HG03575 (cell line): ENCODE measurements at regions not wholly inside any gene's neighbourhood (a gene's known extent, or its start where the extent isn't known, plus 50 kb on each side); places are given as distances from the start of the nearest gene placed in this dataset.

ENCODE experiments used
- ATAC-seq: cut with Tn5 transposase; IDR thresholded peaks from one replicate; pipeline ENCODE4 v1.9.1; 2021; ENCODE audit not compliant: unreplicated experiment, insufficient number of reproducible peaks, low FRiP score; ENCODE audit errors: extremely low read depth

- ATAC-seq = peak; percentile 58
Measured at GRCh38 chr21:17428484-17428869, 84.4 kb upstream of the CXADR start.

DNA sequence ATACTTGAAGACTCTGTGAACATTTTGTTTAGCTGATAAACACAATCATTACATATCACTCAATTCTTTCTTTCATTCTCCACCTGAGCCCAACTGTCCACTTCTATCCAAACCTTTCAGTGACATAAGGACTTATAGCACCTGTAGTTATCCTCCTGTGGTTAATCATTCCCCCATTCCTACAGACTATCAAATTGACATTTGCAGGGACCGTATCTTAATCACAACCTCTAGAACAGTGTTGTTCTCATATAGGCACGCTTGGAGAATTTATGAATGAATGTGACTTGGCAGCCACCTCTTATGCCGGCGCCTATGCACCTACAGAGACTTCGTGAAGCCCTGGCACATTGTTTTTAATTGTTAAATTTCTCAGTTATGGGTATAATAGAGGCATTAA lies 83.9 kb upstream of the CXADR start:
- no peak for ATAC-seq

DNA sequence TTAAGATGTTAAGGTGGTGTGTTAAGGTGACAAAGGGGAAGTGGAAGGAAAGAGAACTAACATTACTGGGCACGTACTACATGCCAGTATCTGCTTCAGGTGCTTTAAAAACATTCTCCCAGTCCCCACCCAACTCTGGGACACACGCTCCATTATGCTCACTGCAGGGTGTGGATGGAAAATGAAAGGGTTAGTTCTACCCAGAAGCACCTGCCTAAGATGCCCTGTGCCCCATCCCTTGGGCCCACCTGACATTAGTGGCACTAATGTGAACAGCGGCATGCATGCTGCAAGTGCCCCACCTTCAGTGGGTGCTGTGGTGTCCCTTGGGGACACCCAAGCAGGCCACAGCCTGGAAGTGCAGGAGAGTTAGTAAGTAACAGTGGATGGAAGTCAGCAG lies 82.9 kb upstream of the CXADR start:
- no peak for ATAC-seq

- no peak for ATAC-seq
Measured at GRCh38 chr21:17432732-17433057, 80.1 kb upstream of the CXADR start.

- no peak for ATAC-seq
Measured at GRCh38 chr21:17433730-17434129, 79.1 kb upstream of the CXADR start.

GRCh38 chr21:17435565-17436543 lies 77.0 kb upstream of the CXADR start:
- ATAC-seq = no peak

GRCh38 chr21:17436626-17437111 lies 76.2 kb upstream of the CXADR start:
- no peak for ATAC-seq

DNA sequence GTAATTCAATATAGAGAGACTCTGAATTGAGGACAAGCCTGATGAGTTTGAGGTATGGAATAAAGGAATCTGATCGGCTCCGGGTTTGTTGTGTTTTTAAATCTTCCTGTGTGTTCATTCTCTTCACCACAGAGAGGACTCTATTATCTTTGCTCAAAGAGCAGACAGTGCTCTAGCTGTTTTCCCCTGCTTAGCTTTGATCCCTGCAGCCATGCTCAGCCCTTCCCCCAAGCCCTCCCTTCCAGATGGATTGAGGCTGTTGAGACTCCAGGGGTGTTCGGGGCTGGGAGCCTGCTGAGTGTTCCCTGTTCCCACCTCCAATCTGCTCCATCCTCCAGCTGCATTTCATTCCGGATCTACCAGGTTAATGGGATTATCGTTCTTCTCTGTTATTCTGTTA lies 74.2 kb upstream of the CXADR start:
- ATAC-seq = no peak

DNA sequence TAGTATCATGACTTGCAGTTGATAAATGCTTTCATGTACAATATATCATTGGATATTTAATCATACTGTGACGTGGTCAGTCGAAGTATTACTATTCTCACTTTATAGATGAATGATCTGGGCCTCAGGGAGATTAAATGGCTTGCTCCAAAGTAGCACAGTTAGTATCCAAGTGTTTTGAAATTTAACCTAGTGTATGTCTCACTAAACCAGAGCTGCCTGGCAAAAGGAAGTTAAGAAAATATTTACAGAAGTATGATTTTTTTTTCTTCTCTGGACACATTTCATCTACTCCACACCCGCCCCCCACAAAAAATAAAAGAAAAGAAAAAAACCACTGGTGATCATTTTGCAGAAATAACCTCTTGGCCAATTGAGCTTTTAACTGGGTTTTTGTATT lies 71.9 kb upstream of the CXADR start:
- ATAC-seq = no peak

DNA sequence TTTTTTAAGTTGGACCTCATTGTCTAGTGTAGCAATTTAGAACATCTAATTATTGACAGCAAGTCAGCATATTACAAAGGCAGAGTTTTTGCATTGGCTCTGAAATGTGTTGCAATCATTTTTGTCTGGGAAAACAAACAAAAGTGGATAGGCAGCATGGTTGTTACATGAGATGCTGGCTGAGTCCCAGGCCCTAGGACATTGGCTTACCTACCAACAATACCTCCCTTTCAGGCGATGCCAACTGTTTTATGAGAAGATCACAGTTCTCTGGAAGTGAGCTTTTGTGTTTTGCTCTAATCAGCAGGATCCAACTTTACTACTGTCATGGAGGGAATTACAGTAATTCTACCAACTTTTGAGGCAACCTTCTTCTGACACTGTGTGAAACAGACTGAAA lies 71.5 kb upstream of the CXADR start:
- ATAC-seq = no peak

DNA sequence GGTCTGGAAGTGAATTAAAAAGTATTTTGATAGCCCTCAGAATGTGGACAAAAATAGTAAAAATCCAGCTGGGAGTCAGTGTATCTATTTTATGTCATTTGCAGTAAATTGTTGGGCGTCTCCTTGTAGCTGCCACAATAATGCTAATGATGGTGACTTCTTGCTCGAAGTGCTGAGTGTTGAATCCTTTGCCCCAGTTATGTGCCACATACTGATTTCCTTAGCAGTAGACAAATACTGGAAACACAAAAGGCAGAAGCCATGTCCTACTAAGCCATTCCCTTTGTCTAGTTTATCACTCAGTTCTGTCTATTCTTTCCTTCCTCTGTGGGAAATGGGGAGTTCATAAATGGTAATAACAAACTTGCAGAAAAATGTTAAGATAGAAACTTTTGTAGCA lies 70.7 kb upstream of the CXADR start:
- ATAC-seq = no peak

DNA sequence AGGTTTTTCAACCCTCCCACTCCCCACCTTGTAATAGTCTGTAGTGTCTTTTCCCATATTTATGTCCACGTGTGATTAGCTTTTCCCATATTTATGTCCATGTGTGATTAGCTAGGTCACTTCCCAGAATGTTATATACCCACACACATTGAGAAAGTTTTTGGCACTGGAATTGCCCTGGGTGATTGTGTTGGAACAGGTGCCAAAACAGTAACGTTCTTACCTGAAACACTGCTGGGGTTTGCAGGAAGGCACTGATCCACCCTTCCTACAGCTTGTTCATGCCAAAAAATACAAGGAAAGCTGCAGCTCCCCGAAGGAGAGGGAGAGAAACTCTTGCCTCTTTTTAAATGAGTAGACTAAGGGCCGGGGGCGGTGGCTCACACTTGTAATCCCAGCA lies 68.0 kb upstream of the CXADR start:
- ATAC-seq = no peak

DNA sequence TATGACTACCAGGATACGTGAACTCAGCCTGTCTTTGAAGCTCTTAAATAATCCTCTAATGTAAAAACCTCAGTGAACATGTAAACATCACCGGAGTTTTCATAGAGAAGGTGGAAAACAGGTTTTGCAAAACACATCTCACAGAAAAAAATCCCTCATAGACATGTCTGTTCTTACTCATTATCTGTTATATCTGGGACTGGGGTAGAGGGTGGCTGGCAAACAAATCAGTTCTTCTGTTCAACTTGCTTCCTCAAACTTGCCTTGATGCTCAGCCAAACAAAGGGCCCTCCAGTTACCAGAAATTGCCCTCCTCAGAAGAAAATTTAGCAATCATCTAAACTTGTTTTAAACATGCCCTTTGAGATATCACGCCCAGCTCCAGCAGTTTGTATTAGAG lies 66.1 kb upstream of the CXADR start:
- ATAC-seq = no peak

DNA sequence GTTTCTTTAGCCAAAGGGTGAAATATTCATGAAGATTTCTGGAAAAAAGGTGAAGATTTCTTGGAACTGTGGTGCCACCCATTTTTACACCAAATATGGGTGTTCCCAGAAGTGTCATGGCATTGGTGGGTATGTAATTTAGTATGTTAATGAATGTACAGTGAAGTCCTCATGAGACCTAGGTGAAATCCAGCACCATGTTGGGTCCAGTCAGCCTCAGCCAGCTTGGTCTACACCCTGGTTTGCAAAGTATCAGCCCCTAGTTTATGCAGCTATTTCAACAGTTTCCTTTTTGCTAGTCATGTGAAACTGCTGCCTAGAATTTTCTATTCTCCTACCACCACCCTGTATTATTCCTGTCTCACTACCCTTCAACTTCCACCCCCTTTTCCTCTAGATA lies 63.1 kb upstream of the CXADR start:
- ATAC-seq = no peak

- no peak for ATAC-seq
Measured at GRCh38 chr21:17451364-17451891, 61.4 kb upstream of the CXADR start.

- peak; percentile 49 for ATAC-seq
Measured at GRCh38 chr21:17454315-17455027, 58.4 kb upstream of the CXADR start.

DNA sequence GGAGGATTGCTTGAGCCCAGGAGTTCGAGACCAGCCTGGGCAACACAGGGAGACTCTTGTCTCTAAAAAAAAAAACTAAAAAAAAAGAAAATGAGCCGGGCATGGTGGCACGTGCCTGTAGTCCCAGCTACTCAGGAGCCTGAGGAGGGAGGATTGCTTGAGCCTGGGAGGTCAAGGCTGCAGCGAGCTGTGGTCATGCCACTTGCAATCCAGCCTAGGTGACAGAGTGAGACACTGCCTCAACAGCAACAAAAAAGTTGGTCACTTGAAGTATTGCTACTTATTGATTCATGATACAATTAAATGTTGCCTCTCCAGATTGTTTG lies 57.9 kb upstream of the CXADR start:
- no peak for ATAC-seq

DNA sequence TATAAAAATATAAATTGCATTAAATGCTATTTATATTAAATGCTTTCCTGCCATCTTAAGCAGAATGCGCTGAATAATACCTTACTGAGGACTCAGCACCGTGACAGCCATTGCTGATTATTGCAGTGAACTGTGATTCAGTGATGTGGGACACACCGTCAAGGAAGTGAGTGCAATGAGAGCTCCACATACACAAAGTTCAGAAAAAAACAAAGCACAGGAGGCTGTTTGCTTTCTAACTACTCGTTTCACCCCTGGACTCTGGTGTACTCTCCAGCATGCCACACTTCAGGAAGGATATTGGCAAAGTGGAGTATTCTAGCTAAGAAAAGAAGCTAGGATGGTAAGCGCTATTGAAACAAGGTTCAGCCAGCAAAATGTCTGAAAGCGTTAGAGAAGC lies 57.4 kb upstream of the CXADR start:
- no peak for ATAC-seq

GRCh38 chr21:17458279-17458678 lies 54.6 kb upstream of the CXADR start:
- ATAC-seq = no peak

DNA sequence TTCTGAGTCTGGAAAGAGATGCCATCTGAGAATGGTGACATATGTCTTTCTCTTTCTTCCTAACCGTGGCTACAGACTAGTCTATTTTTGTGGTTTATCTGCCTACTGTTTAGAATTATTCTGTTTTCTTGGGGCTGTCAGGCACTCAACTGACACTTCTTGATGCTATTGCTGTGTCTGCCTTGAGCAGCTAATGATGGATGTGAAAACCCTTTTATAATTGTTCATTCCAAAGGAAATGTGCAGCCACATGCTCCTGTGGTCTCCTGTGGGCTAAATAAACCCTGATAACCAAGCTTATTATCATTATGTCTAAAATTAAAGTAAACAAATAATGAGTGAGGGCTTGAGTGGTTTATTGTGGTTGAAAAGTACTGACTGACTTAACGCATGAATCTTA lies 52.7 kb upstream of the CXADR start:
- ATAC-seq = no peak
